Trophoblast cell (in vitro differentiated cells and primary cell): ENCODE measurements at regions not wholly inside any gene's neighbourhood (a gene's known extent, or its start where the extent isn't known, plus 50 kb on each side); places are given as distances from the start of the nearest gene placed in this dataset.
A peak's percentile ranks its signal among the peaks of the same experiment; 100 is the strongest.

Experiments used
- DNase-seq, 2 donors: peaks; one replicate each; pipeline ENCODE4 v3.0.0-alpha.2; 2016
- H2AFZ ChIP-seq: 2 replicates; pipeline ENCODE4 v1.6.1; 2013; ENCODE audit warnings: low read length, moderate library complexity, mild to moderate bottlenecking; ENCODE audit not compliant: insufficient read depth, poor library complexity
- H2AK5ac ChIP-seq: 2 replicates; pipeline ENCODE4 v1.6.1; 2013; ENCODE audit warnings: mild to moderate bottlenecking, low read length
- H2BK120ac ChIP-seq: 2 replicates; pipeline ENCODE4 v1.6.1; 2013; ENCODE audit warnings: low read length, mild to moderate bottlenecking, moderate library complexity; ENCODE audit not compliant: insufficient read depth, poor library complexity
- H2BK12ac ChIP-seq: 2 replicates; pipeline ENCODE4 v1.6.1; 2013; ENCODE audit warnings: mild to moderate bottlenecking, low read length, moderate library complexity
- H2BK5ac ChIP-seq: 2 replicates; pipeline ENCODE4 v1.6.1; 2013; ENCODE audit warnings: low read length, low read depth, moderate library complexity, mild to moderate bottlenecking; ENCODE audit not compliant: poor library complexity
- H3K14ac ChIP-seq: 2 replicates; pipeline ENCODE4 v1.6.1; 2013; ENCODE audit warnings: mild to moderate bottlenecking, low read length
- H3K18ac ChIP-seq: 2 replicates; pipeline ENCODE4 v1.6.1; 2013; ENCODE audit warnings: mild to moderate bottlenecking, low read length
- H3K23ac ChIP-seq: 2 replicates; pipeline ENCODE4 v1.6.1; 2013; ENCODE audit warnings: low read length
- H3K27ac ChIP-seq: 2 replicates; pipeline ENCODE4 v1.5.1; 2013; ENCODE audit warnings: low read depth, mild to moderate bottlenecking, inconsistent platforms, low read length, moderate library complexity
- H3K27me3 ChIP-seq: 2 replicates; pipeline ENCODE4 v1.6.1; 2013; ENCODE audit warnings: inconsistent platforms, mild to moderate bottlenecking, low read length, moderate library complexity; ENCODE audit not compliant: insufficient read depth
- H3K36me3 ChIP-seq, 2 experiments: 1 replicate in 1 of 2; 2 replicates in 1 of 2; pipeline ENCODE4 v1.6.1; 2013; ENCODE audit warnings: low read length in 2 of 2, mild to moderate bottlenecking in 2 of 2, moderate library complexity in 1 of 2; ENCODE audit not compliant: insufficient read depth in 2 of 2, control insufficient read depth in 1 of 2
- H3K4ac ChIP-seq: 2 replicates; pipeline ENCODE4 v1.6.1; 2013; ENCODE audit warnings: low read depth, mild to moderate bottlenecking, low read length, moderate library complexity
- H3K4me1 ChIP-seq, 2 experiments: 1 replicate in 1 of 2; 2 replicates in 1 of 2; pipeline ENCODE4 v1.6.1; 2013; ENCODE audit warnings: low read length in 2 of 2, mild to moderate bottlenecking in 2 of 2, moderate library complexity in 1 of 2; ENCODE audit not compliant: insufficient read depth in 2 of 2, control insufficient read depth in 1 of 2
- H3K4me2 ChIP-seq: 2 replicates; pipeline ENCODE4 v1.6.1; 2013; ENCODE audit warnings: inconsistent platforms, mild to moderate bottlenecking, low read length, moderate library complexity
- H3K4me3 ChIP-seq: 2 replicates; pipeline ENCODE4 v1.5.1; 2013; ENCODE audit warnings: mild to moderate bottlenecking, low read depth, low read length, inconsistent platforms
- H3K79me1 ChIP-seq: one replicate; pipeline ENCODE4 v1.6.1; 2013; ENCODE audit warnings: low read length
- H3K79me2 ChIP-seq: 2 replicates; pipeline ENCODE4 v1.6.1; 2013; ENCODE audit warnings: low read length, mild to moderate bottlenecking; ENCODE audit not compliant: control insufficient read depth, insufficient read depth, poor library complexity
- H3K9ac ChIP-seq: 2 replicates; pipeline ENCODE4 v1.6.1; 2013; ENCODE audit warnings: mild to moderate bottlenecking, low read length
- H3K9me3 ChIP-seq: 2 replicates; pipeline ENCODE4 v1.6.1; 2013; ENCODE audit warnings: low read depth, mild to moderate bottlenecking, control low read depth, inconsistent platforms, low read length; ENCODE audit not compliant: insufficient read depth
- H4K12ac ChIP-seq: 2 replicates; pipeline ENCODE4 v1.6.1; 2013; ENCODE audit warnings: low read depth, mild to moderate bottlenecking, low read length, moderate library complexity
- H4K8ac ChIP-seq: 2 replicates; pipeline ENCODE4 v1.6.1; 2013; ENCODE audit warnings: low read depth, mild to moderate bottlenecking, low read length, moderate library complexity
- H4K91ac ChIP-seq: one replicate; pipeline ENCODE4 v1.6.1; 2013; ENCODE audit warnings: low read depth, mild to moderate bottlenecking, low read length, moderate library complexity
- WGBS: extraction: QIAGEN DNeasy Blood & Tissue Kit; methylation state at CpG from one replicate; pipeline ENCODE4 v1.1.7; 2013; ENCODE audit warnings: missing lambda C conversion rate; ENCODE audit not compliant: insufficient read length, insufficient coverage; ENCODE audit errors: extremely low coverage; 5-methylcytosine and 5-hydroxymethylcytosine counted together

DNA sequence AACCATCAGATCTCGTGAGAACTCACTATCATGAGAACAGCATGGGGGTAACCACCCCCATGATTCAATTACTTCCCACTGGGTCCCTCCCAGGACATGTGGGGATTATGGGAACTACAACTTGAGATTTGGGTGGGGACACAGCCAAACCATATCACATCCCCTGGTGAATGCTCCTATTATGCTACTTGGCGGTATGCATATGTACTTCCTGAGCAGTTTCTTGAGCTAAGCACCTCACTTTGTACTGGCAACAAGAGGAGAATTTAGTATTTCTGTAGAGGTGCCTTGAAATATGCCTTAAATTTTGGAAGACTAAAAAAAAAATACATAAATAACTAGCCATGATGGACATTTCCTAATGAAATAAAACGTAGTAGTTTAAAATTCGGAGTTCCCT, 327.2 kb upstream of the CITED2 start:
- no peaks in the 10 kb centered on the region for H3K4me1 ChIP-seq
- no peak overlapping the region for H2BK5ac ChIP-seq
- no peak overlapping the region for H2AK5ac ChIP-seq
- H3K23ac ChIP-seq: no peak overlapping the region
- no peaks in the 10 kb centered on the region for H3K36me3 ChIP-seq
- no peak overlapping the region for H3K18ac ChIP-seq
- H2AFZ ChIP-seq: no peak overlapping the region
- no peak overlapping the region for H4K91ac ChIP-seq
- H2BK120ac ChIP-seq: no peak overlapping the region
- no peak overlapping the region for H3K4me2 ChIP-seq
- DNase-seq: no peak
- H3K79me1 ChIP-seq: no peaks in the 10 kb centered on the region
- no peak overlapping the region for H4K8ac ChIP-seq
- H4K12ac ChIP-seq: no peak overlapping the region
- H3K14ac ChIP-seq: no peak overlapping the region
- no peak overlapping the region for H3K4me3 ChIP-seq
- H3K4ac ChIP-seq: no peak overlapping the region
- H3K79me2 ChIP-seq: no peaks in the 10 kb centered on the region
- H2BK12ac ChIP-seq: no peak overlapping the region
- no peak overlapping the region for H3K9ac ChIP-seq
- no peaks in the 10 kb centered on the region for H3K27me3 ChIP-seq
- H3K9me3 ChIP-seq: no peaks in the 10 kb centered on the region
- no CpG with 5 or more reads among the region's 4 CpGs for WGBS
- H3K27ac ChIP-seq: no peak overlapping the region

DNA sequence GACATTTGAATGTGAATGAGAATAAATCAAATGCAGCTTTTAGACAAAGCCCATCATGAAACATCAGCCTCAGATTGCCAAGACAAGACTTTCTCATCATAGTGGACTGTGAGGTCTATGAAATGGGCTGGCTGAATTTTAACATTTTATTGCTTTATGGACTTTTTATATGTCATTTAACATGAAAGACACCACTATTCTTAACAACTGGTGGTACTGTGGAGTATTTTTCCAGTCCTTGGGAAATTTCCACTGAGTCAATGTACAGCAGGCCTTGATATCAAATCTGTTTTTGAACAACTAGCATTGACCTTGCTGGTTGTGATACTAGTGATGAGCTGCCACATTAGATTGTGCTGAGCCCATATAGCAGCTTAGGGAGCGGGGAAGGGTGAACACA, 326.6 kb upstream of the CITED2 start:
- H3K4ac ChIP-seq: no peak overlapping the region
- no peaks in the 10 kb centered on the region for H3K36me3 ChIP-seq
- H4K12ac ChIP-seq: no peak overlapping the region
- no peaks in the 10 kb centered on the region for H3K4me1 ChIP-seq
- H4K8ac ChIP-seq: no peak overlapping the region
- no peak overlapping the region for H3K14ac ChIP-seq
- H2AK5ac ChIP-seq: no peak overlapping the region
- no peak overlapping the region for H3K4me2 ChIP-seq
- no peaks in the 10 kb centered on the region for H3K9me3 ChIP-seq
- no peak overlapping the region for H3K27ac ChIP-seq
- WGBS: no CpG with 5 or more reads among the region's 1 CpG
- no peak overlapping the region for H3K23ac ChIP-seq
- no peak overlapping the region for H4K91ac ChIP-seq
- H2BK5ac ChIP-seq: no peak overlapping the region
- H2BK120ac ChIP-seq: no peak overlapping the region
- H3K18ac ChIP-seq: no peak overlapping the region
- H3K79me1 ChIP-seq: no peaks in the 10 kb centered on the region
- DNase-seq: no peak
- H2AFZ ChIP-seq: no peak overlapping the region
- H3K27me3 ChIP-seq: no peaks in the 10 kb centered on the region
- peak overlapping the region; percentile 29 for H2BK12ac ChIP-seq
- no peak overlapping the region for H3K4me3 ChIP-seq
- H3K9ac ChIP-seq: no peak overlapping the region
- H3K79me2 ChIP-seq: no peaks in the 10 kb centered on the region

GRCh38 chr6:139699911-139700310, 325.5 kb upstream of the CITED2 start:
- no peak overlapping the region for H3K14ac ChIP-seq
- DNase-seq: no peak
- no peaks in the 10 kb centered on the region for H3K9me3 ChIP-seq
- H3K36me3 ChIP-seq: no peaks in the 10 kb centered on the region
- no peak overlapping the region for H4K8ac ChIP-seq
- H3K79me1 ChIP-seq: no peaks in the 10 kb centered on the region
- no peak overlapping the region for H3K4ac ChIP-seq
- no peak overlapping the region for H2BK12ac ChIP-seq
- H3K4me2 ChIP-seq: no peak overlapping the region
- no peak overlapping the region for H3K4me3 ChIP-seq
- WGBS: no CpG with 5 or more reads among the region's 1 CpG
- no peak overlapping the region for H3K9ac ChIP-seq
- H4K91ac ChIP-seq: no peak overlapping the region
- H3K23ac ChIP-seq: no peak overlapping the region
- H2AFZ ChIP-seq: no peak overlapping the region
- H3K79me2 ChIP-seq: no peaks in the 10 kb centered on the region
- no peaks in the 10 kb centered on the region for H3K4me1 ChIP-seq
- H2AK5ac ChIP-seq: no peak overlapping the region
- no peak overlapping the region for H2BK5ac ChIP-seq
- H2BK120ac ChIP-seq: no peak overlapping the region
- H3K18ac ChIP-seq: no peak overlapping the region
- H3K27me3 ChIP-seq: no peaks in the 10 kb centered on the region
- H4K12ac ChIP-seq: no peak overlapping the region
- no peak overlapping the region for H3K27ac ChIP-seq

DNA sequence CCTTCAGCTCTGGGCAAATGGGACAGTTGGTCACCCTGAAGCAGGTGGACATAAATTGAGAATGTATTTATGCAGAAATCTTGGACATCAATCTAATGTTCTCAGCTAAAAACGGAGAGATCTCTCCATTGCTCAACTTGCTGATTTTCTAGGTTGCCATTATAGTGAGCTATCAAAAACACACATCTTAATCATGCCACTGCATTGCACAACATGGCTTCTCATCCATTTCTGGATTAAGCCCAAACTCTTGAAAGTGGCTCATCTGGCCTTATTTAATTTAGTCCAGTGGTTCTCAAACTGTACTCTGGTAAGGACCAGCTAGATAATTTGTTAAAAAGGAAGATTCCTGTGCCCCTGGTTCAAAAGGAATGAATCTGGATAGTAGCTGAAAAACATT, 324.9 kb upstream of the CITED2 start:
- H3K79me1 ChIP-seq: no peaks in the 10 kb centered on the region
- no peaks in the 10 kb centered on the region for H3K4me1 ChIP-seq
- H3K36me3 ChIP-seq: no peaks in the 10 kb centered on the region
- no peaks in the 10 kb centered on the region for H3K79me2 ChIP-seq
- no peak overlapping the region for H3K9ac ChIP-seq
- H3K27me3 ChIP-seq: no peaks in the 10 kb centered on the region
- no peak overlapping the region for H2BK120ac ChIP-seq
- H3K9me3 ChIP-seq: no peaks in the 10 kb centered on the region
- no peak overlapping the region for H4K8ac ChIP-seq
- H2BK5ac ChIP-seq: no peak overlapping the region
- no peak overlapping the region for H2AK5ac ChIP-seq
- no peak overlapping the region for H3K18ac ChIP-seq
- H3K4me3 ChIP-seq: no peak overlapping the region
- WGBS: no CpG with 5 or more reads among the region's 1 CpG
- no peak overlapping the region for H3K27ac ChIP-seq
- DNase-seq: no peak
- no peak overlapping the region for H3K4ac ChIP-seq
- H3K14ac ChIP-seq: no peak overlapping the region
- H4K12ac ChIP-seq: no peak overlapping the region
- H2BK12ac ChIP-seq: no peak overlapping the region
- H3K23ac ChIP-seq: no peak overlapping the region
- no peak overlapping the region for H4K91ac ChIP-seq
- H3K4me2 ChIP-seq: no peak overlapping the region
- no peak overlapping the region for H2AFZ ChIP-seq
